Lung (tissue), 11 donors: ENCODE measurements at regions not wholly inside any gene's neighbourhood (a gene's known extent, or its start where the extent isn't known, plus 50 kb on each side); places are given as distances from the start of the nearest gene placed in this dataset.

ENCODE experiments used
- ATAC-seq: fragments of 200-7000 bp; cut with Tn5 transposase; one replicate; pipeline ENCODE4 v1.9.1; 2020; ENCODE audit warnings: moderate number of reproducible peaks; ENCODE audit not compliant: insufficient read depth, low FRiP score
- DNase-seq, 3 donors: peaks; one replicate each; pipeline ENCODE4 v3.0.0-alpha.2; 2013 to 2017
- H3K27ac ChIP-seq, 2 donors: one replicate each; pipeline ENCODE4 v1.5.1; 2013; ENCODE audit warnings: mild to moderate bottlenecking in 2 of 2, moderate library complexity in 2 of 2, control low read depth in 1 of 2, inconsistent platforms in 1 of 2, low read depth in 1 of 2, low read length in 1 of 2
- H3K27me3 ChIP-seq, 3 donors: one replicate each; pipeline ENCODE4 v1.5.1; 2013; ENCODE audit warnings: low read length in 2 of 3; ENCODE audit not compliant: control insufficient read depth in 3 of 3, insufficient read depth in 3 of 3
- H3K36me3 ChIP-seq, 4 donors: one replicate each; pipeline ENCODE4 v1.5.1; 2013; ENCODE audit warnings: low read length in 4 of 4, mild to moderate bottlenecking in 1 of 4, moderate library complexity in 1 of 4; ENCODE audit not compliant: control insufficient read depth in 4 of 4, insufficient read depth in 4 of 4
- H3K4me1 ChIP-seq, 5 donors: one replicate each; pipeline ENCODE4 v1.5.1; 2013; ENCODE audit warnings: low read length in 5 of 5, mild to moderate bottlenecking in 2 of 5, moderate library complexity in 1 of 5; ENCODE audit not compliant: control insufficient read depth in 5 of 5, insufficient read depth in 5 of 5
- H3K4me3 ChIP-seq: one replicate; pipeline ENCODE4 v1.5.1; 2013; ENCODE audit warnings: mild to moderate bottlenecking, control low read depth, moderate library complexity
- H3K9ac ChIP-seq, 2 donors: one replicate each; pipeline ENCODE4 v1.5.1; 2013; ENCODE audit warnings: low read length in 2 of 2, control low read depth in 1 of 2; ENCODE audit not compliant: insufficient read depth in 1 of 2
- H3K9me3 ChIP-seq, 4 donors: one replicate each; pipeline ENCODE4 v1.5.1; 2013; ENCODE audit warnings: low read length in 3 of 4, mild to moderate bottlenecking in 1 of 4, moderate library complexity in 1 of 4; ENCODE audit not compliant: control insufficient read depth in 4 of 4, insufficient read depth in 3 of 4
- WGBS, 2 donors: extraction: QIAGEN DNeasy Blood & Tissue Kit; methylation state at CpG; one replicate each; pipeline ENCODE4 v1.1.7; 2013; 5-methylcytosine and 5-hydroxymethylcytosine counted together
- TF ChIP-seq, protein P1 (sequence below): IDR thresholded peaks from 2 replicates; pipeline ENCODE4 v1.5.1; 2012; ENCODE audit warnings: mild to moderate bottlenecking; ENCODE audit errors: control extremely low read depth, extremely low read depth
- donor health status: control.
- donor health status: control.
- donor health status: Bipolar disorder and iron deficiency.
- donor health status: healthy.
- donor health status: DM: yes; HTN: yes; CAD: no.

GRCh38 chr5:5793242-5794117 is 371.0 kb downstream of the ICE1 start:
- 59 to 71% methylated on average over 10 of the region's 10 CpGs for WGBS, 2 donors
- TF ChIP-seq, protein P1, sequence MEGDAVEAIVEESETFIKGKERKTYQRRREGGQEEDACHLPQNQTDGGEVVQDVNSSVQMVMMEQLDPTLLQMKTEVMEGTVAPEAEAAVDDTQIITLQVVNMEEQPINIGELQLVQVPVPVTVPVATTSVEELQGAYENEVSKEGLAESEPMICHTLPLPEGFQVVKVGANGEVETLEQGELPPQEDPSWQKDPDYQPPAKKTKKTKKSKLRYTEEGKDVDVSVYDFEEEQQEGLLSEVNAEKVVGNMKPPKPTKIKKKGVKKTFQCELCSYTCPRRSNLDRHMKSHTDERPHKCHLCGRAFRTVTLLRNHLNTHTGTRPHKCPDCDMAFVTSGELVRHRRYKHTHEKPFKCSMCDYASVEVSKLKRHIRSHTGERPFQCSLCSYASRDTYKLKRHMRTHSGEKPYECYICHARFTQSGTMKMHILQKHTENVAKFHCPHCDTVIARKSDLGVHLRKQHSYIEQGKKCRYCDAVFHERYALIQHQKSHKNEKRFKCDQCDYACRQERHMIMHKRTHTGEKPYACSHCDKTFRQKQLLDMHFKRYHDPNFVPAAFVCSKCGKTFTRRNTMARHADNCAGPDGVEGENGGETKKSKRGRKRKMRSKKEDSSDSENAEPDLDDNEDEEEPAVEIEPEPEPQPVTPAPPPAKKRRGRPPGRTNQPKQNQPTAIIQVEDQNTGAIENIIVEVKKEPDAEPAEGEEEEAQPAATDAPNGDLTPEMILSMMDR: no peak
- no peaks in the 10 kb centered on the region for H3K9me3 ChIP-seq
- H3K27me3 ChIP-seq: no peaks in the 10 kb centered on the region
- DNase-seq (no peak), ATAC-seq (no peak)
- no peaks in the 10 kb centered on the region for H3K36me3 ChIP-seq
- peaks cover 0 to 5% (median 0%) of the 10 kb centered on the region in 5 donors for H3K4me1 ChIP-seq
- no peak overlapping the region for H3K9ac ChIP-seq
- no peak overlapping the region for H3K27ac ChIP-seq
- no peak overlapping the region for H3K4me3 ChIP-seq

- Histone ChIP-seq H3K9ac (no peak overlapping the region), H3K4me1 (peaks cover 0 to 5% (median 0%) of the 10 kb centered on the region in 5 donors), H3K27ac (no peak overlapping the region), H3K27me3 (no peaks in the 10 kb centered on the region), H3K9me3 (peaks cover 0 to 3% (median 0%) of the 10 kb centered on the region in 4 donors), H3K36me3 (no peaks in the 10 kb centered on the region), H3K4me3 (no peak overlapping the region)
- WGBS, 2 donors: 79 to 86% methylated on average over 1 of the region's 1 CpG
- ATAC-seq (no peak), DNase-seq (no peak)
- TF ChIP-seq, protein P1: no peak
Observed at GRCh38 chr5:5792106-5792505, 369.6 kb downstream of the ICE1 start.

- WGBS, 2 donors: 88 to 93% methylated on average over 5 of the region's 5 CpGs
- Histone ChIP-seq H3K27ac (no peak overlapping the region), H3K4me3 (no peak overlapping the region), H3K36me3 (no peaks in the 10 kb centered on the region), H3K9ac (no peak overlapping the region), H3K4me1 (no peaks in the 10 kb centered on the region), H3K9me3 (peaks cover 0 to 3% (median 0%) of the 10 kb centered on the region in 4 donors), H3K27me3 (no peaks in the 10 kb centered on the region)
- TF ChIP-seq, protein P1: no peak
- ATAC-seq (no peak), DNase-seq (no peak)
Observed at GRCh38 chr5:5788793-5789192, 366.3 kb downstream of the ICE1 start.
